GM18867 (cell line): ENCODE measurements at regions not wholly inside any gene's neighbourhood (a gene's known extent, or its start where the extent isn't known, plus 50 kb on each side); places are given as distances from the start of the nearest gene placed in this dataset.

Experiments
- ATAC-seq: cut with Tn5 transposase; IDR thresholded peaks from one replicate; pipeline ENCODE4 v1.9.1; 2021; ENCODE audit warnings: mild to moderate bottlenecking, moderate library complexity; ENCODE audit not compliant: unreplicated experiment

- ATAC-seq: peak; percentile 55
These were observed 51.4 kb upstream of the EMCN start for GRCh38 chr4:100569196-100569595.
